Endothelial cell of umbilical vein (primary cell): ENCODE measurements at regions not wholly inside any gene's neighbourhood (a gene's known extent, or its start where the extent isn't known, plus 50 kb on each side); places are given as distances from the start of the nearest gene placed in this dataset.

ENCODE experiments used
- BruUV-seq: library from RNA; stranded (reverse); fragments of 400-500 nt; replicated peaks from 2 replicates; lab custom pipeline; 2021; lab: Mats Ljungman, UMichigan
- CTCF ChIA-PET: fragments of 300-600, 350-600 bp; sonication (Branson Sonifier 250); formaldehyde crosslinking; loops from one replicate; lab custom pipeline; 2021; ENCODE audit warnings: antibody characterized with exemption, inconsistent platforms; lab: Charles Lee
- POLR2A ChIA-PET: fragments of 300-600, 350-600 bp; sonication (Branson Sonifier 250); formaldehyde crosslinking; loops from one replicate; lab custom pipeline; 2021; ENCODE audit warnings: antibody characterized with exemption, inconsistent platforms; lab: Charles Lee
- DNase-seq: peaks from one replicate; pipeline ENCODE4 v3.0.0-alpha.2; 2011; ENCODE audit warnings: low read depth, low spot score
- FAIRE-seq: peaks from 2 replicates; lab custom pipeline; 2011; peaks lifted over from hg19 to GRCh38; lab: Jason Lieb, UNC
- H2AFZ ChIP-seq: 2 replicates; pipeline ENCODE4 v1.6.0; 2012; ENCODE audit warnings: low read depth, low read length, control low read depth, inconsistent platforms
- H3K27ac ChIP-seq: 2 replicates; pipeline ENCODE4 v1.5.1; 2011; ENCODE audit warnings: low read depth, mild to moderate bottlenecking, control low read depth, low read length, moderate library complexity; ENCODE audit not compliant: insufficient read depth
- H3K27me3 ChIP-seq, 2 experiments: 2 replicates each; pipeline versions ENCODE4 v1.6.0 to v1.6.1; 2011; ENCODE audit warnings: low read length in 2 of 2, mixed read lengths in 1 of 2; ENCODE audit not compliant: control insufficient read depth in 2 of 2, insufficient read depth in 2 of 2
- H3K36me3 ChIP-seq, 2 experiments: 2 replicates in 1 of 2; 3 replicates in 1 of 2; pipeline ENCODE4 v1.5.1; 2011; ENCODE audit warnings: low read length in 2 of 2, mild to moderate bottlenecking in 1 of 2, moderate library complexity in 1 of 2; ENCODE audit not compliant: control insufficient read depth in 2 of 2, insufficient read depth in 2 of 2; ENCODE audit errors: extremely low read depth in 1 of 2
- H3K4me1 ChIP-seq: 3 replicates; pipeline ENCODE4 v1.5.1; 2011; ENCODE audit warnings: mild to moderate bottlenecking, low read length; ENCODE audit not compliant: control insufficient read depth, insufficient read depth; ENCODE audit errors: extremely low read depth
- H3K4me2 ChIP-seq: 2 replicates; pipeline ENCODE4 v1.6.1; 2011; ENCODE audit warnings: low read length, control low read depth, mixed read lengths; ENCODE audit not compliant: insufficient read depth
- H3K4me3 ChIP-seq, 3 experiments: fragments of 200-600 bp in 1 of 3; sonication (generic), shearing (Covaris generic) in 1 of 3; replicated peaks in 1 of 3; 2 replicates each; pipeline ENCODE4 v1.5.1; 2011 to 2016; ENCODE audit warnings: control low read depth in 3 of 3, low read length in 3 of 3, mild to moderate bottlenecking in 2 of 3, inconsistent platforms in 1 of 3, low read depth in 1 of 3, moderate library complexity in 1 of 3; ENCODE audit not compliant: insufficient read depth in 1 of 3
- H3K79me2 ChIP-seq: 2 replicates; pipeline ENCODE4 v1.6.0; 2012; ENCODE audit warnings: low read length, inconsistent platforms; ENCODE audit not compliant: control insufficient read depth, insufficient read depth
- H3K9ac ChIP-seq: replicated peaks from 2 replicates; pipeline ENCODE3; 2011; ENCODE audit warnings: low read length, control low read depth; ENCODE audit not compliant: insufficient read depth; ENCODE audit errors: extremely low read depth
- H3K9me1 ChIP-seq: replicated peaks from 3 replicates; pipeline ENCODE4 v1.6.0; 2011; ENCODE audit warnings: mild to moderate bottlenecking, low read length; ENCODE audit not compliant: control insufficient read depth, insufficient read depth; ENCODE audit errors: extremely low read depth
- H3K9me3 ChIP-seq: replicated peaks from 2 replicates; pipeline ENCODE4 v1.5.1; 2012; ENCODE audit warnings: low read length, inconsistent platforms; ENCODE audit not compliant: control insufficient read depth, insufficient read depth
- H4K20me1 ChIP-seq: replicated peaks from 2 replicates; pipeline ENCODE3; 2011; ENCODE audit warnings: mild to moderate bottlenecking, low read length; ENCODE audit not compliant: control insufficient read depth, insufficient read depth; ENCODE audit errors: extremely low read depth
- EZH2 ChIP-seq: IDR thresholded peaks from 2 replicates; pipeline ENCODE4 v1.6.1; 2012; ENCODE audit warnings: borderline replicate concordance, low read depth, mild to moderate bottlenecking, moderate library complexity, low read length, inconsistent platforms; ENCODE audit not compliant: severe bottlenecking
- FOS ChIP-seq: IDR thresholded peaks from 2 replicates; pipeline ENCODE4 v1.6.1; 2011; ENCODE audit warnings: mild to moderate bottlenecking, low read length, moderate library complexity, borderline replicate concordance; ENCODE audit not compliant: insufficient read depth
- GATA2 ChIP-seq: IDR thresholded peaks from 2 replicates; pipeline ENCODE4 v1.7.0; 2011; ENCODE audit warnings: low read depth, mild to moderate bottlenecking, moderate library complexity, mixed read lengths, low read length; ENCODE audit not compliant: insufficient read length, insufficient read depth
- JUN ChIP-seq: IDR thresholded peaks from 2 replicates; pipeline ENCODE4 v1.6.1; 2011; ENCODE audit warnings: borderline replicate concordance, low read depth; ENCODE audit not compliant: insufficient read length, insufficient read depth
- MAX ChIP-seq: IDR thresholded peaks from 2 replicates; pipeline ENCODE4 v1.6.1; 2011; ENCODE audit not compliant: insufficient read depth, insufficient read length
- MYC ChIP-seq: IDR thresholded peaks from one replicate; pipeline ENCODE4 v1.6.1; 2011; ENCODE audit warnings: mild to moderate bottlenecking, low read depth, low read length
- POLR2A ChIP-seq: IDR thresholded peaks from 2 replicates; pipeline ENCODE4 v1.6.1; 2012; ENCODE audit warnings: low read depth, mild to moderate bottlenecking, control low read depth, low read length
- POLR2AphosphoS5 ChIP-seq: IDR thresholded peaks from 2 replicates; pipeline ENCODE4 v1.6.1; 2012; ENCODE audit warnings: low read depth, mild to moderate bottlenecking, control low read depth, low read length, moderate library complexity; ENCODE audit not compliant: insufficient read depth
- dilution Hi-C: fragments of 300-500 bp; cut with MboI; formaldehyde crosslinking; loops from one replicate; pipeline ENCODE4 v1.15.0; 2019; ENCODE audit warnings: low sequenced_read_pairs; ENCODE audit not compliant: extremely low pct_ligation_motif_present
- intact Hi-C: fragments of 100-400 bp; cut with micrococcal nuclease; formaldehyde crosslinking; loops from one replicate; pipeline ENCODE4 v1.10.0; 2022
- TF ChIP-seq, protein P1 (sequence below), 2 donors: IDR thresholded peaks; 1 replicate in 1 of 2; 2 replicates in 1 of 2; pipeline ENCODE4 v1.5.1; 2011; ENCODE audit warnings: low read length in 2 of 2, mild to moderate bottlenecking in 2 of 2, moderate library complexity in 2 of 2, control low read depth in 1 of 2, inconsistent platforms in 1 of 2, low read depth in 1 of 2; ENCODE audit not compliant: insufficient read depth in 1 of 2; ENCODE audit errors: extremely low read depth in 1 of 2

DNA sequence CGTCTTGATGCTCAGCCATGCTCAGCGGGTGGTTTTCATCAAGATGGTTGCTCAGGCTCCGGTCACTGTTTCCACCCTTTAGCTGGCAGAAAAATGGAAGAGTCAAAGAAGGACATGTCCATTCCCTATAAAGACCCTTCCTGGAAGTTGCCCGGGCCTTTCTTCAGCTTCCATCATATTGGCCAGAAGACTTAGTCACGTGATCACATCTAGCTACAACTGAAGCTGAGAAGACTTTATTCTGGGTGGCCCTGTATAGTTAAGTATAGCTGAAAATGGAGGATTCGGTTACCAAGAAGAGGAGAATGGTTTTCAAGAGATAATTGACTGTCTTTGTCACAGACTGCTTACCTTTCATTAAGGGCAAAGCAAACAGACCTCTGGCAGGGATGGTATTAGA, 296.7 kb upstream of the CASK start:
- BruUV-seq, result no TSS peak
- TF ChIP-seq FOS, result no peak
- no peak for TF ChIP-seq GATA2
- TF ChIP-seq POLR2A, result no peak
- Histone ChIP-seq H3K27me3 (no peaks in the 10 kb centered on the region), H3K79me2 (no peaks in the 10 kb centered on the region), H4K20me1 (no peaks in the 10 kb centered on the region), H3K9me3 (no peaks in the 10 kb centered on the region), H3K27ac (no peak overlapping the region), H3K4me3 (no peak overlapping the region), H3K9me1 (no peaks in the 10 kb centered on the region), H3K4me1 (no peaks in the 10 kb centered on the region), H3K9ac (no peak overlapping the region), H3K36me3 (no peaks in the 10 kb centered on the region), H3K4me2 (no peak overlapping the region), H2AFZ (no peak overlapping the region)
- CTCF ChIA-PET, result no interaction called here
- intact Hi-C loops, result no loop called here
- POLR2A ChIA-PET, result no interaction called here
- DNase-seq, result no peak
- FAIRE-seq, result no peak
- dilution Hi-C loops, result no loop called here

- dilution Hi-C loops, result no loop called here
- FAIRE-seq, result no peak
Observed at GRCh38 chrX:42219231-42219630, 295.9 kb upstream of the CASK start.

More at GRCh38 chrX:42219231-42219630, 295.9 kb upstream of the CASK start:
- intact Hi-C loops, result no loop called here
- no peak overlapping the region for H3K27ac ChIP-seq
- no peak overlapping the region for H2AFZ ChIP-seq
- no peak for DNase-seq
- H3K79me2 ChIP-seq, result no peaks in the 10 kb centered on the region
- no peaks in the 10 kb centered on the region for H3K27me3 ChIP-seq
- H3K9ac ChIP-seq, result no peak overlapping the region
- H3K9me1 ChIP-seq, result no peaks in the 10 kb centered on the region
- TF ChIP-seq POLR2A (no peak), GATA2 (no peak), JUN (no peak), EZH2 (no peak), POLR2AphosphoS5 (no peak), MYC (no peak), FOS (no peak), MAX (no peak)
- TF ChIP-seq, protein P1, sequence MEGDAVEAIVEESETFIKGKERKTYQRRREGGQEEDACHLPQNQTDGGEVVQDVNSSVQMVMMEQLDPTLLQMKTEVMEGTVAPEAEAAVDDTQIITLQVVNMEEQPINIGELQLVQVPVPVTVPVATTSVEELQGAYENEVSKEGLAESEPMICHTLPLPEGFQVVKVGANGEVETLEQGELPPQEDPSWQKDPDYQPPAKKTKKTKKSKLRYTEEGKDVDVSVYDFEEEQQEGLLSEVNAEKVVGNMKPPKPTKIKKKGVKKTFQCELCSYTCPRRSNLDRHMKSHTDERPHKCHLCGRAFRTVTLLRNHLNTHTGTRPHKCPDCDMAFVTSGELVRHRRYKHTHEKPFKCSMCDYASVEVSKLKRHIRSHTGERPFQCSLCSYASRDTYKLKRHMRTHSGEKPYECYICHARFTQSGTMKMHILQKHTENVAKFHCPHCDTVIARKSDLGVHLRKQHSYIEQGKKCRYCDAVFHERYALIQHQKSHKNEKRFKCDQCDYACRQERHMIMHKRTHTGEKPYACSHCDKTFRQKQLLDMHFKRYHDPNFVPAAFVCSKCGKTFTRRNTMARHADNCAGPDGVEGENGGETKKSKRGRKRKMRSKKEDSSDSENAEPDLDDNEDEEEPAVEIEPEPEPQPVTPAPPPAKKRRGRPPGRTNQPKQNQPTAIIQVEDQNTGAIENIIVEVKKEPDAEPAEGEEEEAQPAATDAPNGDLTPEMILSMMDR (IDR thresholded peaks at IDR 0.05; ENCODE audit: extremely low read depth in 1 of 2, insufficient read depth in 1 of 2, low read depth in 1 of 2, low read length in 2 of 2), result no peak
- BruUV-seq, result no TSS peak
- no peaks in the 10 kb centered on the region for H3K9me3 ChIP-seq
- H3K36me3 ChIP-seq, result no peaks in the 10 kb centered on the region
- H3K4me3 ChIP-seq, result no peak overlapping the region
- POLR2A ChIA-PET, result no interaction called here
- no peak overlapping the region for H3K4me2 ChIP-seq
- H3K4me1 ChIP-seq, result no peaks in the 10 kb centered on the region
- H4K20me1 ChIP-seq, result no peaks in the 10 kb centered on the region
- CTCF ChIA-PET, result no interaction called here
